GM23248 (cell line): ENCODE measurements at regions not wholly inside any gene's neighbourhood (a gene's known extent, or its start where the extent isn't known, plus 50 kb on each side); places are given as distances from the start of the nearest gene placed in this dataset.

ENCODE experiments used
- EZH2 ChIP-seq: fragments of 200-600 bp; sonication (generic); IDR thresholded peaks from 2 replicates; pipeline ENCODE4 v1.6.1; 2018; ENCODE audit warnings: antibody characterized with exemption, mild to moderate bottlenecking; ENCODE audit not compliant: insufficient read depth, poor library complexity, severe bottlenecking
- EZH2phosphoT487 ChIP-seq: fragments of 200-600 bp; sonication (generic); IDR thresholded peaks from 2 replicates; pipeline ENCODE4 v1.6.1; 2018; ENCODE audit warnings: antibody characterized with exemption, moderate library complexity, mild to moderate bottlenecking, low read depth; ENCODE audit not compliant: insufficient read depth

GRCh38 chr11:123325533-123325932 lies 104.5 kb upstream of the GRAMD1B start:
- no peak for TF ChIP-seq EZH2phosphoT487
- TF ChIP-seq EZH2 = no peak
